RWPE1 (cell line): ENCODE measurements at regions not wholly inside any gene's neighbourhood (a gene's known extent, or its start where the extent isn't known, plus 50 kb on each side); places are given as distances from the start of the nearest gene placed in this dataset.
"Not testable (repeated sequence)": the region's sequence is repeated elsewhere in the genome, so short reads cannot be mapped to it uniquely, and the experiment has no call there.

Source experiments
- CTCF ChIA-PET: fragments of 350-600 bp; sonication (Branson Sonifier 250); formaldehyde crosslinking; extraction: SDS; loops from one replicate; lab custom pipeline; 2021; lab: Yijun Ruan, JAX
- POLR2A ChIA-PET: fragments of 400-600 bp; formaldehyde crosslinking; extraction: SDS; loops from one replicate; lab custom pipeline; 2020; ENCODE audit warnings: antibody characterized with exemption; ENCODE audit not compliant: low non-redundant PET; lab: Yijun Ruan, JAX
- DNase-seq: peaks from one replicate; pipeline ENCODE4 v3.0.0; 2012; ENCODE audit warnings: low spot score
- H3K27ac ChIP-seq: fragments of 450-650 bp; 2 replicates; pipeline ENCODE4 v1.5.1; 2017
- CTCF ChIP-seq: fragments of 450-650 bp; conservative IDR thresholded peaks from 2 replicates; pipeline ENCODE4 v1.5.1; 2017; ENCODE audit warnings: low read depth, mild to moderate bottlenecking

- no peak overlapping the region for H3K27ac ChIP-seq
- no peak for TF ChIP-seq CTCF
- ChIA-PET POLR2A (no interaction called here), CTCF (no interaction called here)
- DNase-seq, result no peak
These were observed 219.2 kb upstream of the ELL2 start for GRCh38 chr5:96180684-96181435.

DNA sequence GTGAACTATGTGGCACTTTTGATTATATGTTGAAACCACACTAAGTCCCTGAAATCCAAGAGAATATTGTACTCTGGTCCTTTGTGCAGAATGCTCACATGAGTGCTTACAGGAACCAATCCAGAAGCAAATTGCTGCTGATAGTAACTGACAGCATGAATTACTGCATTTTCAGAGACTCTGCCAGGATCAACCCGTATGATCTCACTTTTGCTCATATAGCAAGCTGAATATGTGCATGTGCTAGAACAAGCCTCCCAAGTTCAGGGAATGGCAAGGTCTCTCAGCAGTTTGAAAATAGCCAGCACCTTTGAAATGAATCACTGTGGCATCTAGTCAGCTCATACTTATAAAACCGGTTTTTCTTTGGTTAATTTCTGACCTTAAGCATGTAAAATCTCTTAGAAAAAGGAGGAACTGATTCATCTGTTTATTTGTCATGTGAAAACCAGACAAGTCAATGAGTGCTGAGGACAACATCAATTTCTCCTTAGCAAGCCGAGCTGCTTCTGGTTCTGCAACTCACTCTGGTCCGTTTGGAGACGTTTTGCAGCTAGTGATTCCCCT, 215.7 kb upstream of the ELL2 start:
- CTCF ChIA-PET, result interaction anchor here (0.6 to 1.1 kb wide), 2 partner anchors 159 to 216 kb away, joined by 3 read pairs; partner anchors contain the start of gene ELL2
- POLR2A ChIA-PET, result no interaction called here
- TF ChIP-seq CTCF, result no peak
- H3K27ac ChIP-seq, result no peak overlapping the region
- DNase-seq, result peak; percentile 97

DNA sequence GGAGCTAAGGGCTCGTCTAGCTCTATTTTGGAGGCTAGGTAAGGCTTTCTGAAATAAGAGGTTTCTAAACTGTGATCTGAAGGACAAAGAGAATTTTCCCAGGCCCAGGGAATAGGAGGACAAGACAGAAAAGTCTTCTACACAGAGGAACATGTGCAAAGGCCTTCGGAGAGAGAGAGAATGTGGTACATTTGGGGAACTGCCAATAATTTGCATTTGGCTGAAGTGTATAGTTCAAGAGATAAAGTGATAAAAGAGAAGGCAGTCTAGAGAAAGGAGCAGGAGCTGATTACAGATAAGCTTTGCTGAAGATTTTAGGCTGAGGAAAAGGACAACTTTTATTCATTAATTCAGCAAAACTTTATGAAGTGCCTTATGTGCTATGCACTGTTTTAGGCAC, 214.4 kb upstream of the ELL2 start:
- no peak for TF ChIP-seq CTCF
- ChIA-PET POLR2A (no interaction called here), CTCF (interaction anchor here (0.6 kb wide), 1 partner anchor 26 kb away, joined by 4 read pairs; no protein-coding TSS in a partner anchor)
- no peak overlapping the region for H3K27ac ChIP-seq
- DNase-seq, result no peak

GRCh38 chr5:96175090-96175489, 213.4 kb upstream of the ELL2 start:
- ChIA-PET POLR2A (no interaction called here), CTCF (interaction anchor here (1.8 kb wide), 1 partner anchor 161 kb away, joined by 5 read pairs; no protein-coding TSS in a partner anchor)
- TF ChIP-seq CTCF, result 0 out of 2 replicates have a peak, but pooled peaks have one; percentile 9
- no peak overlapping the region for H3K27ac ChIP-seq
- peak; percentile 44 for DNase-seq

GRCh38 chr5:96173366-96173765, 211.7 kb upstream of the ELL2 start:
- no peak for DNase-seq
- ChIA-PET POLR2A (no interaction called here), CTCF (interaction anchor here (0.6 to 1.8 kb wide), 3 partner anchors 162 to 694 kb away, joined by 3 to 5 read pairs (median 5); no protein-coding TSS in a partner anchor)
- no peak for TF ChIP-seq CTCF
- no peak overlapping the region for H3K27ac ChIP-seq

- POLR2A ChIA-PET, result interaction anchor here (0.7 kb wide), 1 partner anchor 258 kb away, joined by 3 read pairs; no protein-coding TSS in a partner anchor
- no peak for DNase-seq
- TF ChIP-seq CTCF, result no peak
- no peak overlapping the region for H3K27ac ChIP-seq
- CTCF ChIA-PET, result no interaction called here
These were observed 210.8 kb upstream of the ELL2 start for GRCh38 chr5:96172436-96172835.

DNA sequence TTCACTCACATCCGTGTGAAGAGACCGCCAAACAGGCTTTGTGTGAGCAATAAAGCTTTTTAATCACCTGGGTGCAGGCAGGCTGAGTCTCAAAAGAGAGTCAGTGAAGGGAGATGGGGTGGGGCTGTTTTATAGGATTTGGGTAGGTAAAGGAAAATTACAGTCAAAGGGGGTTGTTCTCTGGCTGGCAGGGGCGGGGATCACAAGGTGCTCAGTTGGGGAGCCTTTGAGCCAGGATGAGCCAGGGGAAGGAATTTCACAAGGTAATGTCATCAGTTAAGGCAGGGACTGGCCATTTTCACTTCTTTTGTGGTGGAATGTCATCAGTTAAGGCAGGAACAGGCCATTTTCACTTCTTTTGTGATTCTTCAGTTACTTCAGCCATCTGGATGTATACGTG, 210.3 kb upstream of the ELL2 start:
- DNase-seq, H3K27ac ChIP-seq, CTCF ChIA-PET: not testable (repeated sequence)
- POLR2A ChIA-PET, result interaction anchor here (0.7 kb wide), 1 partner anchor 258 kb away, joined by 3 read pairs; no protein-coding TSS in a partner anchor

- H3K27ac ChIP-seq, CTCF ChIA-PET, POLR2A ChIA-PET, DNase-seq: not testable (repeated sequence)
These were observed 209.0 kb upstream of the ELL2 start for GRCh38 chr5:96170481-96171125.

DNA sequence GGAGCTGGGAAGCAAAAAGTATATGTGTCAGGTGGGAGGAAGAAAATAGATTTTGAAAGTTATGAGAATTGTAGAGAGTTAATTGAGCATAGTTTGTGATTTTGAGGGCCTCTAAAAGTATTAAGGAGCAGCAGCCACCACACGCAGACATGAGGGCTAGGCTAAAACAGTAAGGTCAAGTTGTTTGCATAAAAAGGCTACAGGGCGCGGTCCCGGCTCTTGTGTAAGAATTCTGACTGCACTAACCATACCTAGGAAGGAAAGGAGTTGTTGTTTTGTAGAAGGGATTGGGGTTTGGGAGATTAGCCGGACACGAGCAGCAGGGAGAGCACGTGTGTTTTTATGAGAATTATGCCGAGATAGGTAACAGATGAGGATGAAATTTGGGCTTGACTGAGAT, 207.2 kb upstream of the ELL2 start:
- DNase-seq, CTCF ChIA-PET: not testable (repeated sequence)

More for the DNA sequence above, 207.2 kb upstream of the ELL2 start:
- POLR2A ChIA-PET, H3K27ac ChIP-seq: not testable (repeated sequence)
